HepG2 (cell line): ENCODE measurements at regions not wholly inside any gene's neighbourhood (a gene's known extent, or its start where the extent isn't known, plus 50 kb on each side); places are given as distances from the start of the nearest gene placed in this dataset.

Source experiments
- ATAC-seq: fragments of 200-7000 bp; cut with Tn5 transposase; 3 replicates; pipeline ENCODE4 v1.9.1; 2020; ENCODE audit warnings: mild to moderate bottlenecking, moderate library complexity
- BruUV-seq: library from RNA; stranded (reverse); fragments of 400-500 nt; replicated peaks from 2 replicates; lab custom pipeline; 2021; lab: Mats Ljungman, UMichigan
- CTCF ChIA-PET: fragments of 300-600 bp; formaldehyde crosslinking; extraction: SDS; loops from one replicate; lab custom pipeline; 2021; ENCODE audit warnings: low total read pairs, inconsistent platforms, low intra/inter-chr PET ratio; lab: Yijun Ruan, JAX
- POLR2A ChIA-PET: fragments of 350-600 bp; sonication (Branson Sonifier 250); formaldehyde crosslinking; loops from one replicate; lab custom pipeline; 2020; ENCODE audit warnings: antibody characterized with exemption, inconsistent platforms; lab: Yijun Ruan, JAX
- DNase-seq: peaks from one replicate; pipeline ENCODE4 v3.0.0-alpha.2; 2015; ENCODE audit warnings: low spot score
- FAIRE-seq: peaks from 3 replicates; lab custom pipeline; 2011; peaks lifted over from hg19 to GRCh38; lab: Jason Lieb, UNC
- H2AFZ ChIP-seq: one replicate; pipeline ENCODE4 v1.6.1; 2011; ENCODE audit warnings: low read length, inconsistent platforms
- H3K27ac ChIP-seq: fragments of 300-600 bp; 3 replicates; pipeline ENCODE4 v1.8.0; 2011; ENCODE audit warnings: mixed run types, mild to moderate bottlenecking, mixed read lengths, low read length, inconsistent platforms; ENCODE audit not compliant: insufficient read depth; ENCODE audit errors: extremely low read length
- H3K27me3 ChIP-seq, 2 experiments: fragments of 200-600 bp in 1 of 2; 2 replicates in 1 of 2; 3 replicates in 1 of 2; pipeline versions ENCODE4 v1.6.0 to v1.8.0; 2011; ENCODE audit warnings: low read length in 2 of 2, mild to moderate bottlenecking in 2 of 2, moderate library complexity in 2 of 2, inconsistent platforms in 1 of 2; ENCODE audit not compliant: insufficient read depth in 2 of 2, control insufficient read depth in 1 of 2
- H3K36me3 ChIP-seq, 2 experiments: fragments of 200-600 bp in 1 of 2; replicated peaks in 1 of 2; 2 replicates in 1 of 2; 3 replicates in 1 of 2; pipeline versions ENCODE4 v1.5.1 to v1.8.0; 2011; ENCODE audit warnings: low read length in 2 of 2, inconsistent platforms in 1 of 2; ENCODE audit not compliant: insufficient read depth in 2 of 2, control insufficient read depth in 1 of 2
- H3K4me1 ChIP-seq: 2 replicates; pipeline ENCODE4 v1.5.1; 2012; ENCODE audit warnings: low read length, inconsistent platforms; ENCODE audit not compliant: insufficient read depth
- H3K4me2 ChIP-seq: 2 replicates; pipeline ENCODE4 v1.6.0; 2011; ENCODE audit warnings: low read depth, low read length, inconsistent platforms
- H3K4me3 ChIP-seq, 3 experiments: fragments of 200-600 bp in 1 of 3; sonication (generic), shearing (Covaris generic) in 1 of 3; replicated peaks in 1 of 3; 2 replicates each; pipeline ENCODE4 v1.5.1; 2011 to 2016; ENCODE audit warnings: low read length in 3 of 3, inconsistent platforms in 2 of 3, low read depth in 2 of 3, mild to moderate bottlenecking in 2 of 3, control low read depth in 1 of 3, mixed read lengths in 1 of 3; ENCODE audit not compliant: insufficient read depth in 1 of 3
- H3K79me2 ChIP-seq: one replicate; pipeline ENCODE4 v1.6.1; 2011; ENCODE audit warnings: low read length, inconsistent platforms; ENCODE audit not compliant: insufficient read depth
- H3K9ac ChIP-seq: 2 replicates; pipeline ENCODE4 v1.6.0; 2011; ENCODE audit warnings: mild to moderate bottlenecking, low read depth, low read length, inconsistent platforms; ENCODE audit not compliant: insufficient read depth
- H3K9me3 ChIP-seq: 2 replicates; pipeline ENCODE4 v1.5.1; 2012; ENCODE audit warnings: mild to moderate bottlenecking, low read length
- H4K20me1 ChIP-seq: 2 replicates; pipeline ENCODE4 v1.6.0; 2011; ENCODE audit warnings: inconsistent platforms, mild to moderate bottlenecking, low read length, moderate library complexity; ENCODE audit not compliant: insufficient read depth
- ATF2 ChIP-seq: sonication (generic); formaldehyde crosslinking; IDR thresholded peaks from 2 replicates; pipeline ENCODE4 v1.4.0; 2020; ENCODE audit warnings: missing genetic modification reagents
- GMEB2 ChIP-seq: IDR thresholded peaks from 2 replicates; pipeline ENCODE4 v1.6.1; 2016; ENCODE audit warnings: missing biosample characterization, missing genetic modification reagents, low read depth
- NFAT5 ChIP-seq: sonication (generic); formaldehyde crosslinking; IDR thresholded peaks from 2 replicates; pipeline ENCODE4 v1.4.0; 2020; ENCODE audit warnings: missing genetic modification reagents
- TSC22D2 ChIP-seq: sonication (generic); formaldehyde crosslinking; IDR thresholded peaks from 2 replicates; pipeline ENCODE4 v1.5.1; 2020; ENCODE audit warnings: missing genetic modification reagents, mild to moderate bottlenecking, borderline replicate concordance
- ZC3H13 ChIP-seq: sonication (generic); formaldehyde crosslinking; IDR thresholded peaks from 2 replicates; pipeline ENCODE4 v1.8.1; 2023; ENCODE audit warnings: mild to moderate bottlenecking, missing genetic modification reagents, moderate library complexity
- ZNF326 ChIP-seq: sonication (generic); formaldehyde crosslinking; IDR thresholded peaks from 2 replicates; pipeline ENCODE4 v1.4.0; 2020; ENCODE audit warnings: missing genetic modification reagents, borderline replicate concordance
- WGBS: methylation state at CpG from one replicate; pipeline ENCODE4 v1.1.6; 2017; ENCODE audit warnings: low lambda C conversion rate; 5-methylcytosine and 5-hydroxymethylcytosine counted together
- in situ Hi-C: cut with HindIII; loops from 2 replicates; pipeline ENCODE4 v1.10.0; 2017; ENCODE audit warnings: low pct_unique_long_range_greater_than_20kb; ENCODE audit not compliant: extremely low pct_ligation_motif_present
- intact Hi-C: fragments of 100-400 bp; cut with micrococcal nuclease; formaldehyde crosslinking; loops from one replicate; pipeline ENCODE4 v1.10.0; 2022; ENCODE audit not compliant: unreplicated experiment
- TF ChIP-seq, protein P1 (sequence below): fragments of 450-650 bp; IDR thresholded peaks from 2 replicates; pipeline ENCODE4 v1.6.1; 2017

DNA sequence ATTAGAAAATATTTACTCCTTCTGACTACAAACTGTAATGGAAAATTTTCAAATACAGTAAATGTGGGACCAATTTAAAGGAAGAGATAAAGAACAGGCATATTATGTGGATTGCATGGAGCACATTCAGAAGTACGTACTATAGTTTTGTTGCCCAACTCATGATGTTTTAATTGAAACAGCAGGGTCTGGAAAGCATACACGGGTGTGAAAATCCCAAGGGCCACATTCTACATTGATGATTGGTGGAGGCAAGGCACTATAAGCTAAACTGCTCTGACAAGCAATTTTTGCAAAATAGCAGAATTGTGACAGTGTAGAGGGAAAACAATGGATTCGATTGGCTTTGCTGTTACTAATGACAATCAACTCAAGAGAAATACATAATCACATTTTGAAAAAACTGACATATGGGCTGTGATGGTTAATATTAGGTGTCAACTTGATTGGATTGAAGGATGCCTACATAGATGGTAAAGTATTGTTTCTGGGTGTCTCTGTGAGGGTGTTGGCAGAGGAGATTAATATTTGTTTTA is 458.6 kb downstream of the PYDC2 start (continued):
- TF ChIP-seq NFAT5, result no peak
- TF ChIP-seq ZNF326 (CRISPR knock-in tag), result no peak

DNA sequence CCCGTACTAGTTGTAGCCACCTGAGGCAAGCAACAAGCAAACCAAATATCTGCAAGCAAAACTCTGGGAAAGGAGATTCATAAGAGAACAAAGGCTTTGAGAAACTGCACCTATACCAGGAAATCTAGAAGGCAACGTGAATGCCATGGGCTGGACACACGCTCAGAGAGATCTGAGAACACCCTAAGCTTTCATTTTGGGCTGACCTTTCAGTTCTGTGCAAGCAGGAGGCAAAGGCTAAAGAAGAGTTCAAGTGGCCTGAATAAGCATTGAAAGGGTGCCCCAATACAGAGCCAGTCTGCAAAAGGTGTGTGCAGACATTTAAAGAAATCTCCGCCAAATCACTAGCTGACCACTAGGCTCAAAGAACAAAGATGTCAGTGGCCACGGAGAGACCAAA is 461.6 kb downstream of the PYDC2 start:
- in situ Hi-C loops, result no loop called here
- Histone ChIP-seq H3K4me1 (no peaks in the 10 kb centered on the region), H2AFZ (no peak overlapping the region), H3K36me3 (no peaks in the 10 kb centered on the region), H3K79me2 (no peaks in the 10 kb centered on the region), H4K20me1 (no peaks in the 10 kb centered on the region), H3K4me3 (no peak overlapping the region), H3K27ac (no peak overlapping the region), H3K9me3 (no peaks in the 10 kb centered on the region), H3K9ac (no peak overlapping the region), H3K4me2 (no peak overlapping the region), H3K27me3 (no peaks in the 10 kb centered on the region)
- no TSS peak for BruUV-seq
- ATAC-seq (no peak), FAIRE-seq (no peak), DNase-seq (no peak)
- no peak for TF ChIP-seq GMEB2 (CRISPR knock-in tag)
- TF ChIP-seq ZC3H13 (CRISPR knock-in tag), result no peak
- no peak for TF ChIP-seq TSC22D2 (CRISPR knock-in tag)
- TF ChIP-seq, protein P1, sequence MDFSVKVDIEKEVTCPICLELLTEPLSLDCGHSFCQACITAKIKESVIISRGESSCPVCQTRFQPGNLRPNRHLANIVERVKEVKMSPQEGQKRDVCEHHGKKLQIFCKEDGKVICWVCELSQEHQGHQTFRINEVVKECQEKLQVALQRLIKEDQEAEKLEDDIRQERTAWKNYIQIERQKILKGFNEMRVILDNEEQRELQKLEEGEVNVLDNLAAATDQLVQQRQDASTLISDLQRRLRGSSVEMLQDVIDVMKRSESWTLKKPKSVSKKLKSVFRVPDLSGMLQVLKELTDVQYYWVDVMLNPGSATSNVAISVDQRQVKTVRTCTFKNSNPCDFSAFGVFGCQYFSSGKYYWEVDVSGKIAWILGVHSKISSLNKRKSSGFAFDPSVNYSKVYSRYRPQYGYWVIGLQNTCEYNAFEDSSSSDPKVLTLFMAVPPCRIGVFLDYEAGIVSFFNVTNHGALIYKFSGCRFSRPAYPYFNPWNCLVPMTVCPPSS, result no peak
- no peak for TF ChIP-seq ATF2 (CRISPR knock-in tag)
- ChIA-PET POLR2A (no interaction called here), CTCF (no interaction called here)
- intact Hi-C loops, result no loop called here
- 8% methylated on average over 5 of the region's 5 CpGs for WGBS
